OCI-M1 (cell line): ENCODE measurements at regions not wholly inside any gene's neighbourhood (a gene's known extent, or its start where the extent isn't known, plus 50 kb on each side); places are given as distances from the start of the nearest gene placed in this dataset.
"Not testable (repeated sequence)": the region's sequence is repeated elsewhere in the genome, so short reads cannot be mapped to it uniquely, and the experiment has no call there.

Source experiments
- DNase-seq: peaks from one replicate; lab custom pipeline; 2025; lab: John Stamatoyannopoulos, UW

- DNase-seq: no peak
Observed at GRCh38 chr12:62008703-62009102, 251.5 kb upstream of the USP15 start.

GRCh38 chr12:62009445-62009844 lies 250.8 kb upstream of the USP15 start:
- DNase-seq: no peak

GRCh38 chr12:62010331-62010906 lies 249.8 kb upstream of the USP15 start:
- not testable (repeated sequence) for DNase-seq

- not testable (repeated sequence) for DNase-seq
Observed at GRCh38 chr12:62010973-62011372, 249.2 kb upstream of the USP15 start.

- DNase-seq: no peak
Observed at GRCh38 chr12:62014330-62014729, 245.9 kb upstream of the USP15 start.

- DNase-seq: no peak
Observed at GRCh38 chr12:62016021-62016420, 244.2 kb upstream of the USP15 start.

GRCh38 chr12:62021808-62022207 lies 238.4 kb upstream of the USP15 start:
- peak; percentile 13 for DNase-seq

GRCh38 chr12:62028536-62028935 lies 231.7 kb upstream of the USP15 start:
- no peak for DNase-seq

GRCh38 chr12:62032870-62033269 lies 227.3 kb upstream of the USP15 start:
- no peak for DNase-seq

GRCh38 chr12:62044450-62045135 lies 215.6 kb upstream of the USP15 start:
- DNase-seq: no peak

GRCh38 chr12:62045211-62045610 lies 215.0 kb upstream of the USP15 start:
- DNase-seq: no peak

GRCh38 chr12:62050785-62051184 lies 209.4 kb upstream of the USP15 start:
- DNase-seq: no peak

GRCh38 chr12:62069976-62070375 lies 190.2 kb upstream of the USP15 start:
- DNase-seq: no peak

- DNase-seq: not testable (repeated sequence)
Observed at GRCh38 chr12:62073236-62073635, 187.0 kb upstream of the USP15 start.

- peak; percentile 53 for DNase-seq
Observed at GRCh38 chr12:62075870-62076269, 184.3 kb upstream of the USP15 start.

GRCh38 chr12:62078020-62078419 lies 182.2 kb upstream of the USP15 start:
- no peak for DNase-seq

- no peak for DNase-seq
Observed at GRCh38 chr12:62082448-62082847, 177.8 kb upstream of the USP15 start.

GRCh38 chr12:62098132-62098531 lies 162.1 kb upstream of the USP15 start:
- DNase-seq: no peak

- DNase-seq: no peak
Observed at GRCh38 chr12:62103748-62104147, 156.5 kb upstream of the USP15 start.

- no peak for DNase-seq
Observed at GRCh38 chr12:62106547-62107185, 153.5 kb upstream of the USP15 start.

GRCh38 chr12:62113366-62114011 lies 146.7 kb upstream of the USP15 start:
- DNase-seq: no peak

- DNase-seq: no peak
Observed at GRCh38 chr12:62116986-62117385, 143.2 kb upstream of the USP15 start.

GRCh38 chr12:62123721-62124203 lies 136.4 kb upstream of the USP15 start:
- DNase-seq: peak; percentile 72
